Heart left ventricle (tissue), 13 donors: ENCODE measurements at regions not wholly inside any gene's neighbourhood (a gene's known extent, or its start where the extent isn't known, plus 50 kb on each side); places are given as distances from the start of the nearest gene placed in this dataset.

Experiments used
- CTCF ChIP-seq, 12 donors: fragments of 200-600 bp; sonication (generic) in 4 of 12; IDR thresholded peaks; one replicate each; pipeline versions ENCODE4 v1.5.0 to v1.8.0; 2018 to 2022; ENCODE audit warnings: antibody characterized with exemption in 12 of 12, mild to moderate bottlenecking in 5 of 12
- POLR2A ChIP-seq, 2 donors: fragments of 450-650 bp; IDR thresholded peaks; one replicate each; pipeline ENCODE4 v1.6.1; 2017; ENCODE audit warnings: antibody characterized with exemption in 2 of 2, mild to moderate bottlenecking in 2 of 2, moderate library complexity in 2 of 2
- donor health status: ischemic (EF 13 %, LVEDD 7.1; RV severe dilation, severe dysfunction).
- donor health status: DM: no; HTN: yes; CAD: no.
- donor health status: DM: no; HTN: no; CAD: no.
- donor health status: ischemic (EF 25% LVEDD 6.9; RV normal size, moderate dysfunction).
- donor health status: ischemic (EF 25% LVEDD 5.7; RV mildly dilated, moderate dysfunction).
- donor health status: ischemic (EF 35%, LVEDD 5.7; RV mildly dilated, moderate dysfunction).
- donor health status: nonischemic (EF 11% LVEDD 7.7; RV severe dilation, severe dysfunction).
- donor health status: DM: yes; HTN: yes; CAD: no.
- donor health status: PGD.
- donor health status: ischemic (EF 29% LVEDD 5.4; RV normal size, mild dysfunction).
- donor health status: nonischemic (EF 23%, LVEDD 6.1; RV moderate dilation, normal function).

- TF ChIP-seq CTCF (IDR thresholded peaks at IDR 0.05), result no peak
- no peak for TF ChIP-seq POLR2A (IDR thresholded peaks at IDR 0.05)
Measured at GRCh38 chr6:1538810-1539478, 70.8 kb upstream of the FOXC1 start.
